CD4-positive, alpha-beta T cell treated with Interleukin-17A for 1 hour (primary cell): ENCODE measurements at regions not wholly inside any gene's neighbourhood (a gene's known extent, or its start where the extent isn't known, plus 50 kb on each side); places are given as distances from the start of the nearest gene placed in this dataset.
"Not testable (repeated sequence)": the region's sequence is repeated elsewhere in the genome, so short reads cannot be mapped to it uniquely, and the experiment has no call there.

Experiments used
- DNase-seq: peaks from one replicate; pipeline ENCODE4 v3.0.0-alpha.2; 2020

GRCh38 chr22:47919001-47919441 is 1156.6 kb downstream of the TBC1D22A start:
- DNase-seq = no peak

GRCh38 chr22:47918276-47918921 is 1155.9 kb downstream of the TBC1D22A start:
- peak; percentile 48 for DNase-seq

DNA sequence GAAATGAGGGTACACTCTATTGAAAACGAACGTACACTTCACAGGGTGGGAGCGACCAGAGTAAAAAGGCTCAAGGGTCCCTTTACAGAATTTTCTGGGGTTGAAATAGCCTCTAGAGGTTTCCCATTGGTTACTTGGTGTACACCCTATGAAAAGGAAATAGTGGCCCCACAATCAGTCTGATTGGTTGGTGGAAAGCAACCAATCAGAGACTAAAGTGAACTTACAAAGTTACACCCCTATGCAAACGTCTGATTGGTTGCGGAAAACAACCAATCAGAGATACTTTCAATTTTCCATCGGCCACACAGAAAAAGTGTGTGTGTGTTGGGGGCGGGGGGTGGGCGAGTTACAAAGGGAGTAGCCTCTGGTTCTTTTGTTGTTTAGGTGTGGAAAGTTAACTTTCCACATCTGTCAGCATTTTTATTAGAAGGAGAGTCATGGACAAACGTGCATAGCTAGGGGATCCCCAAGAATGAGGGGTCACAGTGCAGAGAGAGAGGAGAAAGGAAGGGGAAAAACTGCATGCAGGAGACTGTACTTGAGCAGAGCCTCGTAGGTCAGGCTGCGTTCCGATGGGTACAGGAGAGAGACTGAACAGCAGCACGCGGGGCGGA is 1152.1 kb downstream of the TBC1D22A start:
- DNase-seq = no peak

DNA sequence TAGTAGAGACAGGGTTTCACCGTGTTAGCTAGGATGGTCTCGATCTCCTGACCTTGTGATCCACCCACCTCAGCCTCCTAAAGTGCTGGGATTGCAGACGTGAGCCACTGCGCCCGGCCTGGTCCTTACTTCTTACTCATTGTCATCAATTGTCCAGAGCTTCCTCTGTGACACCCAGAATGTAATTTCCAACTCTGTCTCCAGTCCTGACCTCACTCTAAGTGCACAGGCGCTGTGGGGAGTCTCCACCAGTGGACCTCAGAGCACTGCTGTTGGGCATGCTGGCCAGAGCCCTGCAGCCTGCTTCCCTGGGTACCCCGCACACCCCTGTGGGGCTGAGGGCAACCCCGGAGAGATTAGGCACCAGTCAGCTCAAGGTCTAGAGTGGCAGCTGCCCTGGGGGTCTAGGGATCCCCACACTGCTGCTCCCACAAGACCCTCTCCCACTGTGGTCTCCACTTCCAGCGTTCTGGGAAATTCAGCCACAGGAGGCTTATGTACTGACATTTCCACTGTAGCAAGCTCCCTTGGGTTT is 1140.3 kb downstream of the TBC1D22A start:
- DNase-seq = no peak

DNA sequence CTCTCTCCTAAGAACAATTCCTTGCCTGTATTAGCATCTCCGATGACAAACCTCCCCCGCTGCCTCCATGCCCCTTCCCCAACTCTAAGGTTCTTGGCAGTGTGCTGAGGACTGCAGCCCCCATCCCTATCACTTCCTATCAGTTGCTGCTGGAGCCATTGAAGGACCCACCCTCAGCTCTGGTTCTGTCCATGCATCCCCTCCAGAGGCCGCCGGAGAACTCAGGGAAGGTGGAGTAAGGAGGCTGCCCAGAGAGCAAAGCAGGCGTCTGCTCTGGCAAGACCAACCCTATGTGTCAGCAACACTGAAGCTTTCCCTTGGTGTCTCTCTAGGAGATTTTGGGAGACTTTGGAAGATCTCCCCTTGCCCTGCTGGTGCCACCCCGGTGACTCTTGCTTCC is 1139.5 kb downstream of the TBC1D22A start:
- DNase-seq = no peak

- DNase-seq = no peak
These were observed 1137.4 kb downstream of the TBC1D22A start for GRCh38 chr22:47899894-47900293.

- DNase-seq = no peak
These were observed 1136.5 kb downstream of the TBC1D22A start for GRCh38 chr22:47898946-47899345.

- no peak for DNase-seq
These were observed 1129.2 kb downstream of the TBC1D22A start for GRCh38 chr22:47891609-47892008.

- no peak for DNase-seq
These were observed 1126.4 kb downstream of the TBC1D22A start for GRCh38 chr22:47888817-47889216.

- no peak for DNase-seq
These were observed 1122.3 kb downstream of the TBC1D22A start for GRCh38 chr22:47884775-47885174.

GRCh38 chr22:47884200-47884599 is 1121.8 kb downstream of the TBC1D22A start:
- DNase-seq = no peak

DNA sequence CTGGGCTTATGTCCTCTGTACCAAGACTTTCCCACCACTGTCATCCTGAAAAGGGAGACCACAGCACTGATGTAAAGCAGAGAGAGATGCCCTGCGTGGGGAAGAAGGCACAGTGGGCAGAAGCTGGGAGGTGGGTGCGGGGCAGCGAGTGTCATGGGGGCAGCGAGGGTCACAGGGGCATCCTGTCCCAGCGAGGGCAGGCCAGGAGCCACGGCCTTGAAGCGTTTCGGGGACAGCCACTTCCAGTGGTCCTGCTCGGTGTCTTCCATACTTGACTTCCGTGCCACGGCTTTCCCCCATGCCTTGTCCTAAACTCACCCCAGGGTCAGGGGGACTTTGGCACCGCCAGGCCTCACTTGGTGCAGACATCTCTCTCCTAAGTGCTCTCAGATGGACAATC is 1121.3 kb downstream of the TBC1D22A start:
- no peak for DNase-seq

DNA sequence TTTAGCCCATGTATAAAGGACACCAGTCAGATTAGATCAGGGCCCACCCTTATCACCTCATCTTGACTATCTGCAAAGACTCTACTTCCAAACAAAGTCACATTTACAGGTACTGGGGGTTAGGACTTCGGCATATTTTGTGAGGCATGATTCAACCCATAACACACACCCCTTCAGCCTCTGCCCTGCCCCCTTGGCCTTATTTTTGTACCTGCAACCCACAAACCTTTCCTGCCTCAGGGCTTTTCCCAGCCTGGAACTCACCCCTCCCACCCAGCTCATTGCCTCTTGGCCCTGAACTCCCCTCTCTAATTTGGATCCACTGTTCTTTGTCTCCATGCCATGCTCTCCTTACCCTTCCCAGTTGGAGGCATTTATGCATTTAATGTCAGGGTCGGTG is 1116.9 kb downstream of the TBC1D22A start:
- no peak for DNase-seq

DNA sequence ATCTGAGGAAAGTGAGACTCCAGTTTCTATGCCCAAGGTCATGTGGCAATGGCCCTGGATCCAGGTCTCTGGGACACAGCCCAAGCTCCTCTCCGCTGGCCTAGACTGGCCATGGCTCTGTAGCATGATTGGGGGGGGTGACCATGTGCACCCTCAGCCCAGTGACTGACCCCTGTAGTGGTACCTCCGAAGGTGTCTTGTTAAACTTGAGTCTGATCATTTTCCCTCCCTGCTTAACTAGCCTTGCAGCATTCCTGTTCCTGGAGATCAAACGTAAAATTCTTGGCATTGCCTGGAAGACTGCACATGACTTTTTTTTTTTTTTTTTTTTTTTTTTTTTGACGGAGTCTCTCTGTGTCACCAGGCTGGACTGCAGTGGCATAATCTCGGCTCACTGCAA is 1116.0 kb downstream of the TBC1D22A start:
- DNase-seq = no peak

DNA sequence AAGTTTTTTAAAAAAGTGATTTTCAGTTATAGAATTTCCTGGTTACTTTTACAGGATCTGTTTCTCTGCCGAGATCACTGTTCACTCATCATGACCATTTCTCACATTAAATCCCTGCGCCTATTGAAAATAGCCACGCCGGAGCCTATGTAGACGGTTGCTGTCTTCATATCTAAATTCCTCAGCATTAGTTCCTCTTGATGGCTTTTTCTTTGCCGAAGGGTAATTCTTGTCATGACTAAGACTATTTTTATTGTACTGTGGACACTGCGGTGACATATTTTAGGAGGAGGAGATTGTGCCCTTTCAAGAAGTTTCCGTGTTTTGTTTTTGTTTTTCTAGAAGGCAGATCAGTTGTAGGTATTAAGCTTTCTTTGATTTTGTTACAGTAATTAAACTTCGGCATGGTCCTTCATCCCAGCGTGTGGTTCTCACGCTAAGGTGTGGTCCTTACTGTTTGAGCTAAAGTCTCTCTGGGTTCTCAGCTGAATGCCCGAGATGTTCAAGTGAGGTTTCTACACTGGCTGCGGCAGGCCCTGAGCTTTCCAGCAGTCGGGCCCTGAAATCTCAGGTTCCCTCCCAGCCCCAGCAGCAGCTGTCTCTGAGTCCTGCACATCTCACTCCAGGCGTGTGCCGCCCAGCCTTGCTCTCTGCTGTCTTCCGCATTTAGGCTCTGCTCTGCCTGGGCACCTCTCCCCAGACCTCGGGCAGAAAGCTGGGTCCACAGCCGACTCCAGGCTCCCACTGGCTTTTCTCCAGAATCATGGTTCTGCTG is 1110.5 kb downstream of the TBC1D22A start:
- no peak for DNase-seq

DNA sequence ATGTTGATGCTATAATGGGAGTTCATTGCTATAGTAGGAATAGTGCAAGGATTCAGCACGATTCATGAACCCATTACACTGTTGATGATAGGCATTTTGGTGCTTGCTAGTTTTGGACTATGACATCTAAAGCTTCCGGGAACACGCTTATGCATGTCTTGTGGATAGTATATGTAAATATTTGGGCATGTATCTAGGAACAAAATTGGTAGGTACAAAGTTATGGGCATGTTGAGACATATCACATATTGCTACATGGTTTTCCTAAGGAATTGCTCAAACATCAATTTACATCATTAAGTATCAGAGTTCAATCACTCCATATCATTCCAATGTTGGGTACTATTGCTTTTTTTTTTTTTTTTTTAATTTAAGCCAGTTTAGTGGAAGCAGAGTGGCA is 1103.2 kb downstream of the TBC1D22A start:
- no peak for DNase-seq

DNA sequence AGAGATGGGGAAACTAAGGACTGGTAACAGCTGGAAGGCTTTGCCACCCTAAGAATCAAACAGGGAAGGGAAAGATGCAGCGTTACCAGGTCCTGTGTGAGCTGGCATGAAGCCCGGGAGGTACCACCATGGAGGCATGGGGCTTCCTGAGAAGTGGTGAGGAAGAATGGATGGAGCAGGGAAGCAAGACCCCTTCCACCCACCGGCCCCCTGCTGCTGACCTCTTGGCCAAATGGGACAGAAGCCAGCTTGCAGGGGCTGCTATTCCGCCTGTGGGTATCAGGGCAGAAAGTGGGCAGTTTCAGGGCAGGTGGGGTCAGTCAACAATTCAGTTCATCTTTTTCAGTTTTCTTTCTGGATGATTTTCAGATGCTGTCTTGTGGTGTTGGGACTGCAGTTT is 1099.9 kb downstream of the TBC1D22A start:
- no peak for DNase-seq

DNA sequence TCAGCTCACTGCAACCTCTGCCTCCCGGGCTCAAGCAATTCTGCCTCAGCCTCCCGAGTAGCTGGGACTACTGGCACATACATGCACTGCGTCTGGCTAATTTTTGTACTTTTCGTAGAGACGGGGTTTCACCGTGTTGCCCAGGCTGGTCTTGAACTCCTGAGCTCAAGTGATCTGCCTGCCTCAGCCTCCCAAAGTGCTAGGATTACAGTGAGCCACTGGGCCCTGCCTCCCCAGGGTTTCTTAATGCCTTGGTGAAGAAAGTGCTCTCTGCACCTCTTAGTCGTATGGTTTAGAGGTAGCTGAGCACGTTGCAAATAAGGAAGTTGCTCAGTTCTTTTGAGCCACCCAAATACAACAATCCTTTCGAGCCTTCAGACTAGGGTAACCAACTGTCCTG is 1098.5 kb downstream of the TBC1D22A start:
- DNase-seq = not testable (repeated sequence)

- DNase-seq = no peak
These were observed 1097.6 kb downstream of the TBC1D22A start for GRCh38 chr22:47859881-47860525.

DNA sequence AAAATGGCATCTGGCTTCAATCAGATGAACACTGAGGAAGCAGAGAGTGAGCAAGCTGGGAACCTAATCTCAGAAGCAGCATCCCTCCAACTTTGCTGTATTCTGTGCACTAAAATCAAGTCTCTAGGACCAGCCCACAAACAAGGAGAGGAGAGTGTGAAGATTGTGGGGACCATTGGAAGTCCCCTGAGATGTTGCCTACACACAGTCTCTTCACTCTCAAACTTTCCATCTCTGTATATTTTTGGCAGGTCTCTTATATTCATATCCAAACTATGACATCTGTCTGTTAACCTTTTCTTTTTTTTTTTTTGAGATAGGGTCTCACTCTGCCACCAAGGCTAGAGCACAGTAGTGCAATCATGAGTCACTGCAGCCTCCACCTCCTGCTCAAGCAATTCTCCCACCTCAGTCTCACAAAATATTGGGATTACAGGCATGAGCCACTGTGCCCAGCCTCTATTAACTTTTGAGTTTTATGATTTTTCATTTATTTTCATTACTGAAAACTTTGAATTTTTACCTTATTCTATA is 1096.4 kb downstream of the TBC1D22A start:
- no peak for DNase-seq

DNA sequence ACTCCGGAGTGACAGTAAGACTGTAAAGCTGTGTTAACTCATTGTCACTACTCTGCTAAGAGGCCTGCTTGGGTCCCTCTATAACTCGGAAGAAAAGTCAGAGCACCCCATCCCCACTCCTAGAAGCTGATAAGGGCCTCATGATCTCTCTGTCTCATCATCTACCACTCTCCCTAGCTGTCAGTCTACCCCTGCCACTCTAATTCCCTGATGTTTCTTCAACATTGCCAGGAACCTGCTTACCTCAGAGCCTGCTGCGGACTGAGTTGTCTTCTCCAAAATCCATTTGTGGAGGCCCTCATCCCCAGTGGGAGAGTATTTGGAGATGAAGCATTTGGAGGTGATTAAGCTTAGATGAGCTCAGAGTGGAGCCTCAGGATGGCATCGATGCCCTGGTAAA is 1092.2 kb downstream of the TBC1D22A start:
- no peak for DNase-seq

GRCh38 chr22:47854251-47854650 is 1091.8 kb downstream of the TBC1D22A start:
- DNase-seq = no peak

- no peak for DNase-seq
These were observed 1091.3 kb downstream of the TBC1D22A start for GRCh38 chr22:47853750-47854149.
